Panc1 (cell line): ENCODE measurements at regions not wholly inside any gene's neighbourhood (a gene's known extent, or its start where the extent isn't known, plus 50 kb on each side); places are given as distances from the start of the nearest gene placed in this dataset.
A peak's percentile ranks its signal among the peaks of the same experiment; 100 is the strongest.

Experiments
- ATAC-seq: fragments of 200-7000 bp; cut with Tn5 transposase; 2 replicates; pipeline ENCODE4 v1.9.1; 2020; ENCODE audit warnings: mild to moderate bottlenecking, moderate library complexity
- BruUV-seq: library from RNA; stranded (reverse); fragments of 400-500 nt; replicated peaks from 2 replicates; lab custom pipeline; 2021; lab: Mats Ljungman, UMichigan
- CTCF ChIA-PET: fragments of 300-600 bp; sonication (Branson Sonifier 250); formaldehyde crosslinking; loops from one replicate; lab custom pipeline; 2022; ENCODE audit warnings: antibody characterized with exemption; lab: Charles Lee
- POLR2A ChIA-PET: fragments of 300-600 bp; sonication (Branson Sonifier 250); formaldehyde crosslinking; loops from one replicate; lab custom pipeline; 2022; ENCODE audit warnings: antibody characterized with exemption; lab: Charles Lee
- DNase-seq: peaks from one replicate; pipeline ENCODE4 v3.0.0-alpha.2; 2010; ENCODE audit warnings: low read depth, low spot score
- H3K27ac ChIP-seq: 2 replicates; pipeline ENCODE4 v1.5.1; 2011; ENCODE audit warnings: mild to moderate bottlenecking, low read length, inconsistent platforms
- H3K27me3 ChIP-seq: fragments of 200-500 bp; sonication (Bioruptor generic); 2 replicates; pipeline ENCODE4 v1.6.0; 2014; ENCODE audit warnings: low read length, inconsistent platforms; ENCODE audit not compliant: control insufficient read depth, insufficient read depth
- H3K36me3 ChIP-seq: fragments of 200-500 bp; sonication (Bioruptor generic); 2 replicates; pipeline ENCODE4 v1.5.1; 2014; ENCODE audit warnings: inconsistent platforms, mild to moderate bottlenecking, low read length, moderate library complexity; ENCODE audit not compliant: control insufficient read depth, insufficient read depth
- H3K4me1 ChIP-seq: 2 replicates; pipeline ENCODE4 v1.5.1; 2011; ENCODE audit warnings: inconsistent platforms, mild to moderate bottlenecking, low read length, moderate library complexity; ENCODE audit not compliant: control insufficient read depth, insufficient read depth
- H3K4me3 ChIP-seq, 2 experiments: 2 replicates each; pipeline ENCODE4 v1.5.1; 2011 to 2012; ENCODE audit warnings: low read depth in 2 of 2, low read length in 2 of 2, mild to moderate bottlenecking in 2 of 2, inconsistent platforms in 1 of 2, moderate library complexity in 1 of 2
- H3K9me3 ChIP-seq: fragments of 200-500 bp; sonication (Bioruptor generic); 2 replicates; pipeline ENCODE4 v1.5.1; 2014; ENCODE audit warnings: low read depth, mild to moderate bottlenecking, inconsistent platforms, low read length, moderate library complexity; ENCODE audit not compliant: control insufficient read depth, insufficient read depth
- POLR2AphosphoS5 ChIP-seq: IDR thresholded peaks from 2 replicates; pipeline ENCODE4 v1.6.1; 2012; ENCODE audit warnings: mild to moderate bottlenecking, low read depth, low read length, moderate library complexity
- SIN3A ChIP-seq: IDR thresholded peaks from 2 replicates; pipeline ENCODE4 v1.6.1; 2012; ENCODE audit warnings: low read depth, mild to moderate bottlenecking, low read length, moderate library complexity, borderline replicate concordance; ENCODE audit not compliant: insufficient read depth
- TCF7L2 ChIP-seq: IDR thresholded peaks from 2 replicates; pipeline ENCODE4 v1.6.1; 2011; ENCODE audit warnings: mild to moderate bottlenecking, low read depth, low read length, inconsistent platforms
- in situ Hi-C: cut with HindIII; loops from 2 replicates; pipeline ENCODE4 v1.10.0; 2016; ENCODE audit warnings: low sequenced_read_pairs, low pct_unique_long_range_greater_than_20kb
- intact Hi-C: fragments of 100-400 bp; cut with micrococcal nuclease; formaldehyde crosslinking; loops from one replicate; pipeline ENCODE4 v1.10.0; 2022; ENCODE audit not compliant: unreplicated experiment
- TF ChIP-seq, protein P1 (sequence below), 2 experiments: IDR thresholded peaks; 2 replicates each; pipeline ENCODE4 v1.6.1; 2011 to 2012; ENCODE audit warnings: low read depth in 2 of 2, control low read depth in 1 of 2, low read length in 1 of 2, mild to moderate bottlenecking in 1 of 2, moderate library complexity in 1 of 2; ENCODE audit not compliant: insufficient read depth in 1 of 2
- TF ChIP-seq, protein P2 (sequence below): fragments of 450-650 bp; IDR thresholded peaks from 2 replicates; pipeline ENCODE4 v1.5.1; 2017; ENCODE audit warnings: mild to moderate bottlenecking

DNA sequence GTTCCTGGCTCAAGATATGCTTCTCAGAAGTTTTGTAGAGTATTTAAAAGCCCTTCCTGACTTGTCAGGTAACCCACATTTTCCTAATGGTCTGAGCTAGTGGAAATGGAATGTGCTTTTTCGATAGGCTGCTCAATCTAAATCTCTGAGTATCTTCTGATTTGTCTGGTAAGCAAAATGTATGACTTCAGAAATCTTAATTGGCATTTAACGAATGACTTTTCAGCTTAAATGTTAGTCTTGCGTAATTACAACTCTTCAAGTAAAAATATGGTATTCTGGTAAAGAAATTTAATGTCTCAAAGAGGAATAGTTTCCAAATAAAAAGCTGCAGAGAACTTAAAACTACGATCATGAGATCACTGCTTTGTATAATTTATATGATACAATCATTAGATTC, 379.1 kb downstream of the ANKRD50 start:
- Histone ChIP-seq H3K36me3 (no peaks in the 10 kb centered on the region), H3K4me3 (no peak overlapping the region), H3K4me1 (no peaks in the 10 kb centered on the region), H3K9me3 (no peaks in the 10 kb centered on the region), H3K27ac (no peak overlapping the region), H3K27me3 (no peaks in the 10 kb centered on the region)
- POLR2A ChIA-PET: no interaction called here
- ATAC-seq (no peak), DNase-seq (no peak)
- CTCF ChIA-PET: interaction anchor here (1.4 kb wide), 1 partner anchor 950 kb away, joined by 6 read pairs; no protein-coding TSS in a partner anchor
- TF ChIP-seq, protein P1, sequence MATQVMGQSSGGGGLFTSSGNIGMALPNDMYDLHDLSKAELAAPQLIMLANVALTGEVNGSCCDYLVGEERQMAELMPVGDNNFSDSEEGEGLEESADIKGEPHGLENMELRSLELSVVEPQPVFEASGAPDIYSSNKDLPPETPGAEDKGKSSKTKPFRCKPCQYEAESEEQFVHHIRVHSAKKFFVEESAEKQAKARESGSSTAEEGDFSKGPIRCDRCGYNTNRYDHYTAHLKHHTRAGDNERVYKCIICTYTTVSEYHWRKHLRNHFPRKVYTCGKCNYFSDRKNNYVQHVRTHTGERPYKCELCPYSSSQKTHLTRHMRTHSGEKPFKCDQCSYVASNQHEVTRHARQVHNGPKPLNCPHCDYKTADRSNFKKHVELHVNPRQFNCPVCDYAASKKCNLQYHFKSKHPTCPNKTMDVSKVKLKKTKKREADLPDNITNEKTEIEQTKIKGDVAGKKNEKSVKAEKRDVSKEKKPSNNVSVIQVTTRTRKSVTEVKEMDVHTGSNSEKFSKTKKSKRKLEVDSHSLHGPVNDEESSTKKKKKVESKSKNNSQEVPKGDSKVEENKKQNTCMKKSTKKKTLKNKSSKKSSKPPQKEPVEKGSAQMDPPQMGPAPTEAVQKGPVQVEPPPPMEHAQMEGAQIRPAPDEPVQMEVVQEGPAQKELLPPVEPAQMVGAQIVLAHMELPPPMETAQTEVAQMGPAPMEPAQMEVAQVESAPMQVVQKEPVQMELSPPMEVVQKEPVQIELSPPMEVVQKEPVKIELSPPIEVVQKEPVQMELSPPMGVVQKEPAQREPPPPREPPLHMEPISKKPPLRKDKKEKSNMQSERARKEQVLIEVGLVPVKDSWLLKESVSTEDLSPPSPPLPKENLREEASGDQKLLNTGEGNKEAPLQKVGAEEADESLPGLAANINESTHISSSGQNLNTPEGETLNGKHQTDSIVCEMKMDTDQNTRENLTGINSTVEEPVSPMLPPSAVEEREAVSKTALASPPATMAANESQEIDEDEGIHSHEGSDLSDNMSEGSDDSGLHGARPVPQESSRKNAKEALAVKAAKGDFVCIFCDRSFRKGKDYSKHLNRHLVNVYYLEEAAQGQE (IDR thresholded peaks at IDR 0.05; ENCODE audit: insufficient read depth in 1 of 2, low read depth in 2 of 2, low read length in 1 of 2): no peak
- TF ChIP-seq POLR2AphosphoS5 (no peak), TCF7L2 (no peak)
- intact Hi-C loops (loop anchor here (5.0 kb wide), 2 partner anchors 914 to 949 kb away; no protein-coding TSS in a partner anchor), in situ Hi-C loops (no loop called here)
- no TSS peak for BruUV-seq

DNA sequence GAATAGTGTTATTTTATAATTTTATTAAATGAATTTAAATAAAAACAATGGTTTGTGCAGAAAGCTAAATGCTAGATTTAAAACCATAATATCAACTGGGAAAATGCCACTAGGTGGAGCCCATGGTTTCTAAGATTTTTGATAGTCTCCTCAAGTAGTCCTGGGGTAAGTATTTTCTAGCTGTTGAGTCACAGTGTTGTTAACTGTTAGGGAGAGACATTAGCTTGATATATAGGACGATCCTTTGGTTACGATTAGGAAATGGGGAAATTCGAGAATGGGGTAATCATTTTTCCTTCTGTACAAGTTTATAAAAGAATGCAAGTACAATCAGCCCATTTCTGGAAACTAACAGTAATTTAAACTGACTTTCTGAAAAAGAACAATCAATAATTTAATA, 378.4 kb downstream of the ANKRD50 start:
- no peak; the same call in 1 of the 2 replicates for ATAC-seq
- in situ Hi-C loops: no loop called here
- peak; percentile 24 for DNase-seq
- Histone ChIP-seq H3K4me1 (no peaks in the 10 kb centered on the region), H3K4me3 (no peak overlapping the region), H3K9me3 (no peaks in the 10 kb centered on the region), H3K27ac (no peak overlapping the region), H3K27me3 (no peaks in the 10 kb centered on the region), H3K36me3 (no peaks in the 10 kb centered on the region)
- POLR2A ChIA-PET: no interaction called here
- intact Hi-C loops: loop anchor here (5.0 kb wide), 2 partner anchors 913 to 948 kb away; no protein-coding TSS in a partner anchor
- CTCF ChIA-PET: interaction anchor here (1.4 kb wide), 1 partner anchor 949 kb away, joined by 6 read pairs; no protein-coding TSS in a partner anchor
- no TSS peak for BruUV-seq
- TF ChIP-seq POLR2AphosphoS5: no peak
- TF ChIP-seq, protein P2, sequence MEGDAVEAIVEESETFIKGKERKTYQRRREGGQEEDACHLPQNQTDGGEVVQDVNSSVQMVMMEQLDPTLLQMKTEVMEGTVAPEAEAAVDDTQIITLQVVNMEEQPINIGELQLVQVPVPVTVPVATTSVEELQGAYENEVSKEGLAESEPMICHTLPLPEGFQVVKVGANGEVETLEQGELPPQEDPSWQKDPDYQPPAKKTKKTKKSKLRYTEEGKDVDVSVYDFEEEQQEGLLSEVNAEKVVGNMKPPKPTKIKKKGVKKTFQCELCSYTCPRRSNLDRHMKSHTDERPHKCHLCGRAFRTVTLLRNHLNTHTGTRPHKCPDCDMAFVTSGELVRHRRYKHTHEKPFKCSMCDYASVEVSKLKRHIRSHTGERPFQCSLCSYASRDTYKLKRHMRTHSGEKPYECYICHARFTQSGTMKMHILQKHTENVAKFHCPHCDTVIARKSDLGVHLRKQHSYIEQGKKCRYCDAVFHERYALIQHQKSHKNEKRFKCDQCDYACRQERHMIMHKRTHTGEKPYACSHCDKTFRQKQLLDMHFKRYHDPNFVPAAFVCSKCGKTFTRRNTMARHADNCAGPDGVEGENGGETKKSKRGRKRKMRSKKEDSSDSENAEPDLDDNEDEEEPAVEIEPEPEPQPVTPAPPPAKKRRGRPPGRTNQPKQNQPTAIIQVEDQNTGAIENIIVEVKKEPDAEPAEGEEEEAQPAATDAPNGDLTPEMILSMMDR: peak; percentile 44; the same call in 1 of the 2 replicates
- no peak for TF ChIP-seq SIN3A
- TF ChIP-seq TCF7L2: no peak
- TF ChIP-seq, protein P1 (IDR thresholded peaks at IDR 0.05; ENCODE audit: insufficient read depth in 1 of 2, low read depth in 2 of 2, low read length in 1 of 2): no peak
